Retinal pigment epithelial cell (primary cell): ENCODE measurements at regions not wholly inside any gene's neighbourhood (a gene's known extent, or its start where the extent isn't known, plus 50 kb on each side); places are given as distances from the start of the nearest gene placed in this dataset.

ENCODE experiments used
- DNase-seq: peaks from one replicate; pipeline ENCODE4 v3.0.0-alpha.2; 2010; ENCODE audit warnings: low read depth
- H3K4me3 ChIP-seq: 2 replicates; pipeline ENCODE4 v1.5.1; 2011; ENCODE audit warnings: mild to moderate bottlenecking, low read length, control low read depth, moderate library complexity
- CTCF ChIP-seq: conservative IDR thresholded peaks from 2 replicates; pipeline ENCODE4 v1.5.1; 2011; ENCODE audit warnings: low read depth, low read length, control low read depth, inconsistent platforms

- no peak for TF ChIP-seq CTCF
- H3K4me3 ChIP-seq = no peak overlapping the region
- no peak for DNase-seq
Observed at GRCh38 chr9:85114799-85115198, 445.3 kb downstream of the NTRK2 start.

GRCh38 chr9:85112933-85113418 lies 443.4 kb downstream of the NTRK2 start:
- no peak overlapping the region for H3K4me3 ChIP-seq
- TF ChIP-seq CTCF = no peak
- no peak for DNase-seq

- no peak for TF ChIP-seq CTCF
- no peak overlapping the region for H3K4me3 ChIP-seq
- DNase-seq = no peak
Observed at GRCh38 chr9:85112391-85112790, 442.9 kb downstream of the NTRK2 start.

DNA sequence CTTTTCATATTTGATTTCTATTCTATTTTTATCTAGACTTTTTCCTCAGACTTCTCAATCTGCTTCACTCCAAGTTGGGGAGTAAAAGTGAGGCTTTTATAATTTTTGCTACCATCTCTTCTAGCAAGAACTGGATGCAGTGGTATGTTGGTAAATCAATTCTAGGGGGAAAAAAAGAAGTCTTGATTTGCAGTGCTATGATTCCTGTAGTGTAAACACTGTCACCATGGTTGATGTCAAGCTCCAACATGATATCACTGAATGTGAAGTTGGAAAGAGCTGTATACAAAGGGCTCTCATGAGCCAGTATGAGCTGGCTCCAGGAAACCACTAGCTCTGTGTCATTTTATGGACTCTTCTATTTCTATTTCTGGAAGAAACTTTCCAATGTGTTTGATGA lies 439.2 kb downstream of the NTRK2 start:
- no peak overlapping the region for H3K4me3 ChIP-seq
- DNase-seq = no peak
- TF ChIP-seq CTCF = no peak

DNA sequence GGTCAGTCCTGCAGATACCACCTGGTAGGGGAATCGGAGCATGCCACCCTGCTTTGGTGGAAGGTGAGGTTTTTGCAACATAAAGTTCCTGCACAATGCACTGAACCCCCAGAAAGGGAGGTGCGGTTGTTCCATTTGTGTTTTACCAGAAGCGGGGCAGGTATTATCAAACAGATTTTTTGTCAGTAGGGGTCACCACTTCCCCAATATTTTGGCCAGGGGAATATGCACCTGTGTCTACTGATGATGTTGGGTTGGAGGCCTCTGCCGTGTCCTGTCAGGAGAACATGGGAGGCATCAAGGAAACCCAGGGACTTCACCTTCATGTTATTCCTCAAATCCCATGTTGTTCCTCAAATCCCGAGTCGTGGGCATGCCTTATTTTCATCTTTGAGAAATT lies 438.7 kb downstream of the NTRK2 start:
- DNase-seq = no peak
- H3K4me3 ChIP-seq = no peak overlapping the region
- TF ChIP-seq CTCF = no peak

DNA sequence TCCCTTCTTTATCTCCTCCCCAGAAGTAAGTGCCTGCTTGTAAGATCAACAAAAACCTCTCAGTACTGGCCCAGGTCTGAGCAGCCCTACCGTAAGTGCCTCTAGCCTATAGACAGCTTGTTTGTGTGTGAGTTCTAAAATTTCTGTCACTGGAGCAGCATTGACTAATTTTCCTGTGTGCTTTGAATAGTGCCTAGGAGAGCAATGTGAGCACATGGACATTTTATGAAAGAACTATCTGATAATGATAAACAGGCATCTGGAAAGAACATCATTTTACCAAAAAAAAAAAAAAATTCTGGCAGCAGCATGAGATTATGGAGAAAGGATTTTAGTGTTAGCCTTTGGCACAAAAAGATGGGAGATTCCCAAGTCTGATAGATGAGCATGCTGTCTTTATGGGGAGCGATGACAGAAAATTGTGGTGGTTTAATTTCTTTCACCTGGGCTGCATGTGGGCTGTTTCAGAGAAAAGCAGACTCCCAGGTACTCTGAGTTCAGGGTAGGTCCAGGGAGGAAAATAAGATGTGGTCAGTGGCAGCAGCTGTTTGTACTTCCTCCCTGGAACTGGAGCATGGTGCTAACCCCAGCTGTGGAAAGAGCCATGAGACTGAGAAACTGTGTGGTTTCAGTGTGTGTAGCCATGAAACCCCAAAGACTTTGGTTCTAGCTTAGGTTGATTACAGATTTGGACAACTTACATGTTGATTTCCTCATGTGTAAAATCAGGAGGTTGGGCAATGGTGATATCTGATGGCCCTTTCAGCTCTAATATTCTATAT lies 419.9 kb downstream of the NTRK2 start:
- no peak overlapping the region for H3K4me3 ChIP-seq
- no peak for DNase-seq
- no peak for TF ChIP-seq CTCF

DNA sequence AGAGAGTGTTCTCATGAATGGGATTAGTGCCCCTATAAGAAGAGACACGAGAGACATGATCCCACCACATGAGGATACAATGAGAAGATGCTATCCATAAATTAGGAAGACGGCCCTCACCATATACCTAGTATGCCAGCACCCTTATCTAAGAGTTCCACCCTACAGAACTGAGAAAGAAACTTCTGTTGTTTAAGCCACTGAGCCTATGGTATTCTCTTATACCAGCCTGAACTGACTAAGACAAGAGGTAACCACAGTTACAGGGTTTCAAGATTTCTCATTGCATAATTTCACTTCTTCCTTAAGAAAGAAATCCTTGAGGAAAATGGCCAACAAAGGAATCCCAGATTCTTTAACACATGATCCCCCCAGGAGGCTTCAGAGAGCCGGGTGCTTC lies 412.4 kb downstream of the NTRK2 start:
- TF ChIP-seq CTCF = no peak
- no peak for DNase-seq
- H3K4me3 ChIP-seq = no peak overlapping the region
